ENCODE measurements at regions not wholly inside any gene's neighbourhood (a gene's known extent, or its start where the extent isn't known, plus 50 kb on each side); places are given as distances from the start of the nearest gene placed in this dataset.

DNA sequence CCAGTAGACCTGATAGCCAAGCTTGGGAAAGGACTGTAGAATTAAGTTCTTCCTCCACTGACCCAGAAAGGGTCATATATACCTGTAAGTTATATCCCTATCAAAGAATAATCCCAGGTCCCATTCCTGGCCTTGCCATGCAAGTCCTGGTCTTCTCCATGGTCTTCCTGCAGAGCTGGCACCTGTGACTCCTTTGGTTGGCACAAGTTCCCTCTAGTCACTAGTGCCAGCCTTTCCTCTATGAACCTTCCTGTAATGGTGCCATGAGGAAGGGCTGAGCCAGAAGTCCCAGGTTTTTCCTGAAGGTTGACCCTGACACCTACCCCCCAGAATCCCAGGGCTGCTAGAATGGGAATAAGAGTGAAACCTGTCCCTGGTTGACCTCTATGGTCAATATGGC is 54.1 kb upstream of the UNC5B start:
- H3K27ac ChIP-seq (ENCODE audit: low read depth in 2 of 2, low read length in 1 of 2) = no peak overlapping the region
- ChIA-PET POLR2A (no interaction called here), CTCF (no interaction called here)
- H3K9ac ChIP-seq = no peak overlapping the region
- no peak for DNase-seq
- TF ChIP-seq FOXJ3 (CRISPR knock-in tag; IDR thresholded peaks at IDR 0.05) = no peak
- TF ChIP-seq RAD21 (IDR thresholded peaks at IDR 0.05; ENCODE audit: low read length) = no peak
- TF ChIP-seq RXRA (IDR thresholded peaks at IDR 0.05; ENCODE audit: borderline replicate concordance, low read depth) = no peak
- TF ChIP-seq RCOR1 (IDR thresholded peaks at IDR 0.05; ENCODE audit: low read length) = no peak
- no peak for TF ChIP-seq SMC3 (IDR thresholded peaks at IDR 0.05; ENCODE audit: low read depth, low read length)
- H3K4me3 ChIP-seq (ENCODE audit: low read depth in 2 of 2, low read length in 1 of 2) = no peak overlapping the region
- H3K9me2 ChIP-seq = no peaks in the 10 kb centered on the region
- no peaks in the 10 kb centered on the region for H3K27me3 ChIP-seq (ENCODE audit: insufficient read depth)
- H3K9me3 ChIP-seq = no peaks in the 10 kb centered on the region
- no peaks in the 10 kb centered on the region for H3K4me1 ChIP-seq (ENCODE audit: control insufficient read depth in 1 of 2, insufficient read depth in 2 of 2, low read depth in 1 of 2, low read length in 1 of 2)
- H3K4me2 ChIP-seq = no peak overlapping the region
- H3K79me2 ChIP-seq (ENCODE audit: insufficient read depth) = no peaks in the 10 kb centered on the region
- H4K20me1 ChIP-seq (ENCODE audit: insufficient read depth) = no peaks in the 10 kb centered on the region
- no peaks in the 10 kb centered on the region for H3K36me3 ChIP-seq (replicated peaks in 1 of 2; ENCODE audit: control insufficient read depth in 1 of 2, insufficient read depth in 2 of 2, low read length in 1 of 2)
- H2AFZ ChIP-seq (ENCODE audit: low read depth) = no peak overlapping the region
- H3F3A ChIP-seq (replicated peaks; ENCODE audit: insufficient read depth) = no peaks in the 10 kb centered on the region

DNA sequence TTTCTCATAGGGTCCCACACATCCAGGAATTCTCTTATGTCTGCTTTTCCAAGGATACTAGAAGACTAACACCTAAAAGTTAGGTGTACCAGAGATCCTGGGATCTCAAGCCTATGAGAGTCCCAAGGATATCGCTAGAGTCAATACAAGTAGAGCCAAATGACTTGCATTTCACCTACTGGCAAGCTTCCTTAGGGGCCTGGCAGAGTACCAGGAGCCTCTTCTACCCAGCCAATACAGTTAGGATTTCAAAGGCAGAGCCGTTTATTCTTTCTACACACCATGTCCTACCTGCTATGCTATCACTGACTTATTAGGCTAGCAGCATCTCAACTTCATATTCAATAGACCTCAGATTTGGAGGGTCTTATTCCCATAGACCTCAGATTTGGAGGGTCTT is 53.5 kb upstream of the UNC5B start:
- no peak overlapping the region for H2AFZ ChIP-seq (ENCODE audit: low read depth)
- H4K20me1 ChIP-seq (ENCODE audit: insufficient read depth) = no peaks in the 10 kb centered on the region
- H3K27ac ChIP-seq (ENCODE audit: low read depth in 2 of 2, low read length in 1 of 2) = no peak overlapping the region
- no peaks in the 10 kb centered on the region for H3K27me3 ChIP-seq (ENCODE audit: insufficient read depth)
- POLR2A ChIA-PET = no interaction called here
- no peaks in the 10 kb centered on the region for H3K4me1 ChIP-seq (ENCODE audit: control insufficient read depth in 1 of 2, insufficient read depth in 2 of 2, low read depth in 1 of 2, low read length in 1 of 2)
- H3K4me3 ChIP-seq (ENCODE audit: low read depth in 2 of 2, low read length in 1 of 2) = no peak overlapping the region
- H3K9me2 ChIP-seq = no peaks in the 10 kb centered on the region
- CTCF ChIA-PET = interaction anchor here (1.5 kb wide), 1 partner anchor 8 kb away, joined by 6 read pairs; no protein-coding TSS in a partner anchor
- no peak overlapping the region for H3K4me2 ChIP-seq
- H3K36me3 ChIP-seq (replicated peaks in 1 of 2; ENCODE audit: control insufficient read depth in 1 of 2, insufficient read depth in 2 of 2, low read length in 1 of 2) = no peaks in the 10 kb centered on the region
- no peak for DNase-seq
- H3K9ac ChIP-seq = no peak overlapping the region
- no peaks in the 10 kb centered on the region for H3K9me3 ChIP-seq
- no peaks in the 10 kb centered on the region for H3K79me2 ChIP-seq (ENCODE audit: insufficient read depth)
- 49% methylated on average over 2 of the region's 2 CpGs for WGBS (ENCODE audit: low lambda C conversion rate)
- TF ChIP-seq EP300 (IDR thresholded peaks at IDR 0.05; ENCODE audit: borderline replicate concordance in 1 of 2, low read depth in 1 of 2, low read length in 1 of 2) = no peak
- no peak for TF ChIP-seq FOXJ3 (CRISPR knock-in tag; IDR thresholded peaks at IDR 0.05)
- TF ChIP-seq RAD21 (IDR thresholded peaks at IDR 0.05; ENCODE audit: low read length) = no peak
- no peak for TF ChIP-seq EZH2phosphoT487 (IDR thresholded peaks at IDR 0.05; ENCODE audit: borderline replicate concordance, low read depth)
- TF ChIP-seq TCF12 (IDR thresholded peaks at IDR 0.05) = no peak
- no peak for TF ChIP-seq JUND (IDR thresholded peaks at IDR 0.05)
- TF ChIP-seq, protein P1, sequence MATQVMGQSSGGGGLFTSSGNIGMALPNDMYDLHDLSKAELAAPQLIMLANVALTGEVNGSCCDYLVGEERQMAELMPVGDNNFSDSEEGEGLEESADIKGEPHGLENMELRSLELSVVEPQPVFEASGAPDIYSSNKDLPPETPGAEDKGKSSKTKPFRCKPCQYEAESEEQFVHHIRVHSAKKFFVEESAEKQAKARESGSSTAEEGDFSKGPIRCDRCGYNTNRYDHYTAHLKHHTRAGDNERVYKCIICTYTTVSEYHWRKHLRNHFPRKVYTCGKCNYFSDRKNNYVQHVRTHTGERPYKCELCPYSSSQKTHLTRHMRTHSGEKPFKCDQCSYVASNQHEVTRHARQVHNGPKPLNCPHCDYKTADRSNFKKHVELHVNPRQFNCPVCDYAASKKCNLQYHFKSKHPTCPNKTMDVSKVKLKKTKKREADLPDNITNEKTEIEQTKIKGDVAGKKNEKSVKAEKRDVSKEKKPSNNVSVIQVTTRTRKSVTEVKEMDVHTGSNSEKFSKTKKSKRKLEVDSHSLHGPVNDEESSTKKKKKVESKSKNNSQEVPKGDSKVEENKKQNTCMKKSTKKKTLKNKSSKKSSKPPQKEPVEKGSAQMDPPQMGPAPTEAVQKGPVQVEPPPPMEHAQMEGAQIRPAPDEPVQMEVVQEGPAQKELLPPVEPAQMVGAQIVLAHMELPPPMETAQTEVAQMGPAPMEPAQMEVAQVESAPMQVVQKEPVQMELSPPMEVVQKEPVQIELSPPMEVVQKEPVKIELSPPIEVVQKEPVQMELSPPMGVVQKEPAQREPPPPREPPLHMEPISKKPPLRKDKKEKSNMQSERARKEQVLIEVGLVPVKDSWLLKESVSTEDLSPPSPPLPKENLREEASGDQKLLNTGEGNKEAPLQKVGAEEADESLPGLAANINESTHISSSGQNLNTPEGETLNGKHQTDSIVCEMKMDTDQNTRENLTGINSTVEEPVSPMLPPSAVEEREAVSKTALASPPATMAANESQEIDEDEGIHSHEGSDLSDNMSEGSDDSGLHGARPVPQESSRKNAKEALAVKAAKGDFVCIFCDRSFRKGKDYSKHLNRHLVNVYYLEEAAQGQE (IDR thresholded peaks at IDR 0.05; ENCODE audit: low read depth, low read length) = no peak
- no peak for TF ChIP-seq NRF1 (IDR thresholded peaks at IDR 0.05; ENCODE audit: low read depth, low read length)
- no peak for TF ChIP-seq POLR2AphosphoS5 (IDR thresholded peaks at IDR 0.05; ENCODE audit: low read depth, low read length)
- no peak for TF ChIP-seq SIN3A (IDR thresholded peaks at IDR 0.05; ENCODE audit: borderline replicate concordance, low read depth, low read length)
- TF ChIP-seq ELF1 (IDR thresholded peaks at IDR 0.05) = no peak
- TF ChIP-seq SMC3 (IDR thresholded peaks at IDR 0.05; ENCODE audit: low read depth, low read length) = no peak
- TF ChIP-seq, protein P2, sequence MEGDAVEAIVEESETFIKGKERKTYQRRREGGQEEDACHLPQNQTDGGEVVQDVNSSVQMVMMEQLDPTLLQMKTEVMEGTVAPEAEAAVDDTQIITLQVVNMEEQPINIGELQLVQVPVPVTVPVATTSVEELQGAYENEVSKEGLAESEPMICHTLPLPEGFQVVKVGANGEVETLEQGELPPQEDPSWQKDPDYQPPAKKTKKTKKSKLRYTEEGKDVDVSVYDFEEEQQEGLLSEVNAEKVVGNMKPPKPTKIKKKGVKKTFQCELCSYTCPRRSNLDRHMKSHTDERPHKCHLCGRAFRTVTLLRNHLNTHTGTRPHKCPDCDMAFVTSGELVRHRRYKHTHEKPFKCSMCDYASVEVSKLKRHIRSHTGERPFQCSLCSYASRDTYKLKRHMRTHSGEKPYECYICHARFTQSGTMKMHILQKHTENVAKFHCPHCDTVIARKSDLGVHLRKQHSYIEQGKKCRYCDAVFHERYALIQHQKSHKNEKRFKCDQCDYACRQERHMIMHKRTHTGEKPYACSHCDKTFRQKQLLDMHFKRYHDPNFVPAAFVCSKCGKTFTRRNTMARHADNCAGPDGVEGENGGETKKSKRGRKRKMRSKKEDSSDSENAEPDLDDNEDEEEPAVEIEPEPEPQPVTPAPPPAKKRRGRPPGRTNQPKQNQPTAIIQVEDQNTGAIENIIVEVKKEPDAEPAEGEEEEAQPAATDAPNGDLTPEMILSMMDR (IDR thresholded peaks at IDR 0.05) = no peak
- no peak for TF ChIP-seq RFX5 (IDR thresholded peaks at IDR 0.05; ENCODE audit: low read length)
- TF ChIP-seq FOSL2 (IDR thresholded peaks at IDR 0.05; ENCODE audit: borderline replicate concordance, low read depth) = no peak
- no peak for TF ChIP-seq RCOR1 (IDR thresholded peaks at IDR 0.05; ENCODE audit: low read length)
- TF ChIP-seq YY1 (IDR thresholded peaks at IDR 0.05; ENCODE audit: low read depth) = no peak
- no peaks in the 10 kb centered on the region for H3F3A ChIP-seq (replicated peaks; ENCODE audit: insufficient read depth)
